ENCODE measurements at regions not wholly inside any gene's neighbourhood (a gene's known extent, or its start where the extent isn't known, plus 50 kb on each side); places are given as distances from the start of the nearest gene placed in this dataset.
A peak's percentile ranks its signal among the peaks of the same experiment; 100 is the strongest.
"Not testable (repeated sequence)": the region's sequence is repeated elsewhere in the genome, so short reads cannot be mapped to it uniquely, and the experiment has no call there.

- H3K36me3 ChIP-seq (ENCODE audit: control insufficient read depth, insufficient read depth, low read length); BruUV-seq (replicated peaks); H3K27me3 Mint-ChIP-seq (ENCODE audit: insufficient read depth, unreplicated experiment); POLR2A ChIA-PET; intact Hi-C loops (cut with micrococcal nuclease; ENCODE audit: unreplicated experiment); H3K4me3 ChIP-seq (ENCODE audit: low read depth, low read length); H3K27me3 ChIP-seq (replicated peaks; ENCODE audit: control insufficient read depth, insufficient read depth, low read length); H3K27ac Mint-ChIP-seq (ENCODE audit: unreplicated experiment): not testable (repeated sequence)
- H3K9me3 ChIP-seq = peaks cover 11% of the 10 kb centered on the region
- peaks cover 60% of the 10 kb centered on the region for H3K4me1 Mint-ChIP-seq (ENCODE audit: low read depth, unreplicated experiment)
- H3K4me3 Mint-ChIP-seq (ENCODE audit: unreplicated experiment) = peak overlapping the region; percentile 33
- peaks cover 80% of the 10 kb centered on the region for H3K4me1 ChIP-seq
- peaks cover 67% of the 10 kb centered on the region for H3K36me3 Mint-ChIP-seq (ENCODE audit: insufficient read depth, unreplicated experiment)
- H3K9me3 Mint-ChIP-seq (ENCODE audit: unreplicated experiment) = peaks cover 31% of the 10 kb centered on the region
- DNase-seq = peak in 1 of 2 experiments; percentile 49
- CTCF ChIA-PET = interaction anchor here (0.6 kb wide), 1 partner anchor 484 kb away, joined by 3 read pairs; no protein-coding TSS in a partner anchor
These were observed 122.5 kb upstream of the KRTAP5-11 start for GRCh38 chr11:71705086-71705737.

GRCh38 chr11:71705738-71706432 is 123.2 kb upstream of the KRTAP5-11 start:
- H3K36me3 ChIP-seq (ENCODE audit: control insufficient read depth, insufficient read depth, low read length); H3K4me3 ChIP-seq (ENCODE audit: low read depth, low read length); POLR2A ChIA-PET; CTCF ChIA-PET; intact Hi-C loops (cut with micrococcal nuclease; ENCODE audit: unreplicated experiment); H3K27me3 Mint-ChIP-seq (ENCODE audit: insufficient read depth, unreplicated experiment); H3K27ac Mint-ChIP-seq (ENCODE audit: unreplicated experiment); H3K27me3 ChIP-seq (replicated peaks; ENCODE audit: control insufficient read depth, insufficient read depth, low read length): not testable (repeated sequence)
- Histone ChIP-seq H3K9me3 (peaks cover 10% of the 10 kb centered on the region), H3K4me1 (peaks cover 81% of the 10 kb centered on the region)
- Mint-ChIP-seq H3K36me3 (ENCODE audit: insufficient read depth, unreplicated experiment) (peaks cover 61% of the 10 kb centered on the region), H3K4me3 (ENCODE audit: unreplicated experiment) (peak overlapping the region; percentile 35), H3K4me1 (ENCODE audit: low read depth, unreplicated experiment) (peaks cover 60% of the 10 kb centered on the region), H3K9me3 (ENCODE audit: unreplicated experiment) (peaks cover 31% of the 10 kb centered on the region)
- peak in 1 of 2 experiments; percentile 40 for DNase-seq
- BruUV-seq (replicated peaks) = TSS peak; percentile 73

- DNase-seq; H3K9me3 ChIP-seq; H3K27me3 Mint-ChIP-seq (ENCODE audit: insufficient read depth, unreplicated experiment); intact Hi-C loops (cut with micrococcal nuclease; ENCODE audit: unreplicated experiment); H3K4me3 Mint-ChIP-seq (ENCODE audit: unreplicated experiment); H3K27ac Mint-ChIP-seq (ENCODE audit: unreplicated experiment); H3K36me3 ChIP-seq (ENCODE audit: control insufficient read depth, insufficient read depth, low read length); H3K27me3 ChIP-seq (replicated peaks; ENCODE audit: control insufficient read depth, insufficient read depth, low read length); BruUV-seq (replicated peaks); CTCF ChIA-PET; POLR2A ChIA-PET; H3K4me3 ChIP-seq (ENCODE audit: low read depth, low read length): not testable (repeated sequence)
- peaks cover 86% of the 10 kb centered on the region for H3K4me1 ChIP-seq
- Mint-ChIP-seq H3K4me1 (ENCODE audit: low read depth, unreplicated experiment) (peaks cover 49% of the 10 kb centered on the region), H3K9me3 (ENCODE audit: unreplicated experiment) (peaks cover 26% of the 10 kb centered on the region), H3K36me3 (ENCODE audit: insufficient read depth, unreplicated experiment) (peaks cover 49% of the 10 kb centered on the region)
These were observed 124.4 kb upstream of the KRTAP5-11 start for GRCh38 chr11:71707083-71707482.

GRCh38 chr11:71709541-71709940 is 123.5 kb upstream of the DEFB108B start:
- peaks cover 82% of the 10 kb centered on the region for H3K4me1 ChIP-seq
- Mint-ChIP-seq H3K36me3 (ENCODE audit: insufficient read depth, unreplicated experiment) (peaks cover 35% of the 10 kb centered on the region), H3K4me1 (ENCODE audit: low read depth, unreplicated experiment) (peaks cover 32% of the 10 kb centered on the region)
- H3K36me3 ChIP-seq (ENCODE audit: control insufficient read depth, insufficient read depth, low read length); BruUV-seq (replicated peaks); H3K4me3 Mint-ChIP-seq (ENCODE audit: unreplicated experiment); H3K27me3 ChIP-seq (replicated peaks; ENCODE audit: control insufficient read depth, insufficient read depth, low read length); CTCF ChIA-PET; H3K9me3 ChIP-seq; H3K4me3 ChIP-seq (ENCODE audit: low read depth, low read length); H3K9me3 Mint-ChIP-seq (ENCODE audit: unreplicated experiment); intact Hi-C loops (cut with micrococcal nuclease; ENCODE audit: unreplicated experiment); H3K27ac Mint-ChIP-seq (ENCODE audit: unreplicated experiment); H3K27me3 Mint-ChIP-seq (ENCODE audit: insufficient read depth, unreplicated experiment); POLR2A ChIA-PET; DNase-seq: not testable (repeated sequence)

- H3K9me3 ChIP-seq; H3K9me3 Mint-ChIP-seq (ENCODE audit: unreplicated experiment); H3K27me3 Mint-ChIP-seq (ENCODE audit: insufficient read depth, unreplicated experiment); H3K4me3 Mint-ChIP-seq (ENCODE audit: unreplicated experiment); intact Hi-C loops (cut with micrococcal nuclease; ENCODE audit: unreplicated experiment); H3K27ac Mint-ChIP-seq (ENCODE audit: unreplicated experiment); H3K36me3 ChIP-seq (ENCODE audit: control insufficient read depth, insufficient read depth, low read length); H3K27me3 ChIP-seq (replicated peaks; ENCODE audit: control insufficient read depth, insufficient read depth, low read length); BruUV-seq (replicated peaks); H3K4me3 ChIP-seq (ENCODE audit: low read depth, low read length): not testable (repeated sequence)
- H3K36me3 Mint-ChIP-seq (ENCODE audit: insufficient read depth, unreplicated experiment) = peaks cover 35% of the 10 kb centered on the region
- peak; percentile 82 to 83 for DNase-seq
- ChIA-PET POLR2A (interaction anchor here (0.9 kb wide), 1 partner anchor 76 kb away, joined by 4 read pairs; no protein-coding TSS in a partner anchor), CTCF (interaction anchor here (0.6 kb wide), 1 partner anchor 14 kb away, joined by 6 read pairs; no protein-coding TSS in a partner anchor)
- peaks cover 32% of the 10 kb centered on the region for H3K4me1 Mint-ChIP-seq (ENCODE audit: low read depth, unreplicated experiment)
- peaks cover 80% of the 10 kb centered on the region for H3K4me1 ChIP-seq
These were observed 122.8 kb upstream of the DEFB108B start for GRCh38 chr11:71710171-71710671.

GRCh38 chr11:71710701-71711385 is 122.2 kb upstream of the DEFB108B start:
- H3K36me3 Mint-ChIP-seq (ENCODE audit: insufficient read depth, unreplicated experiment) = peaks cover 33% of the 10 kb centered on the region
- H3K4me3 ChIP-seq (ENCODE audit: low read depth, low read length); H3K9me3 ChIP-seq; BruUV-seq (replicated peaks); intact Hi-C loops (cut with micrococcal nuclease; ENCODE audit: unreplicated experiment); H3K9me3 Mint-ChIP-seq (ENCODE audit: unreplicated experiment); H3K27me3 Mint-ChIP-seq (ENCODE audit: insufficient read depth, unreplicated experiment); H3K27ac Mint-ChIP-seq (ENCODE audit: unreplicated experiment); DNase-seq; H3K27me3 ChIP-seq (replicated peaks; ENCODE audit: control insufficient read depth, insufficient read depth, low read length); H3K4me3 Mint-ChIP-seq (ENCODE audit: unreplicated experiment); H3K36me3 ChIP-seq (ENCODE audit: control insufficient read depth, insufficient read depth, low read length): not testable (repeated sequence)
- POLR2A ChIA-PET = interaction anchor here (0.9 kb wide), 1 partner anchor 76 kb away, joined by 4 read pairs; no protein-coding TSS in a partner anchor
- H3K4me1 Mint-ChIP-seq (ENCODE audit: low read depth, unreplicated experiment) = peaks cover 32% of the 10 kb centered on the region
- H3K4me1 ChIP-seq = peaks cover 73% of the 10 kb centered on the region
- CTCF ChIA-PET = interaction anchor here (0.6 kb wide), 1 partner anchor 15 kb away, joined by 6 read pairs; no protein-coding TSS in a partner anchor

Data from Caco-2 (cell line).